ENCODE measurements at regions not wholly inside any gene's neighbourhood (a gene's known extent, or its start where the extent isn't known, plus 50 kb on each side); places are given as distances from the start of the nearest gene placed in this dataset.
A peak's percentile ranks its signal among the peaks of the same experiment; 100 is the strongest.

GRCh38 chr14:54339771-54340170 is 57.0 kb upstream of the CDKN3 start:
- TF ChIP-seq REST (IDR thresholded peaks at IDR 0.05; ENCODE audit: low read depth) (no peak), USF1 (IDR thresholded peaks at IDR 0.05) (no peak), EGR1 (IDR thresholded peaks at IDR 0.05) (no peak), CREB1 (IDR thresholded peaks at IDR 0.05; ENCODE audit: low read depth) (no peak), CEBPB (IDR thresholded peaks at IDR 0.05) (no peak), EP300 (IDR thresholded peaks at IDR 0.05; ENCODE audit: borderline replicate concordance) (no peak)

DNA sequence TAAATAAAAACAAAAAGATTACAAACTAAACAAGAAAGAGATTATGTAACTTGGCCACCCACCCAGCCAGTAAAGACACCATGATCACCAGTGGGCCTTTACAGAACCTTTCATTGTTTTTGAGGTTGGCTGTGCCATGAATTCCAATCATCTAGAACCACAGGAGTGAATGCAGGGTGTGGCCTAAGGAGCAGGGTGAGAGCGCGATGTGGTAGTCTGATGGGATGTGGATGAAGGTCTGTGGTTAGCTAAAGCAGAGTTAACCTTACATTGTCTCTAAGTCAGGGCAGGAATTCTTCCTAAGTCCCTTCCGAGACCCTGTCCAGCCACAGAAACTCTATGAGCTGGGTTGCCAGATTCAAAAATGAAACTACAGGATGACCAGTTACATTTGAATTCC is 54.0 kb upstream of the CDKN3 start:
- no peak for TF ChIP-seq TEAD4 (IDR thresholded peaks at IDR 0.05)
- TF ChIP-seq EGR1 (IDR thresholded peaks at IDR 0.05), result no peak
- TF ChIP-seq USF1 (IDR thresholded peaks at IDR 0.05), result no peak
- TF ChIP-seq CEBPB (IDR thresholded peaks at IDR 0.05), result no peak
- TF ChIP-seq YY1 (IDR thresholded peaks at IDR 0.05; ENCODE audit: low read depth), result no peak
- TF ChIP-seq TCF12 (IDR thresholded peaks at IDR 0.05; ENCODE audit: low read depth), result no peak
- TF ChIP-seq, protein P1, sequence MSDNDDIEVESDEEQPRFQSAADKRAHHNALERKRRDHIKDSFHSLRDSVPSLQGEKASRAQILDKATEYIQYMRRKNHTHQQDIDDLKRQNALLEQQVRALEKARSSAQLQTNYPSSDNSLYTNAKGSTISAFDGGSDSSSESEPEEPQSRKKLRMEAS (IDR thresholded peaks at IDR 0.05), result no peak
- TF ChIP-seq EP300 (IDR thresholded peaks at IDR 0.05; ENCODE audit: borderline replicate concordance), result no peak
- no peak for TF ChIP-seq ZBTB7A (IDR thresholded peaks at IDR 0.05; ENCODE audit: low read depth)
- no peak for TF ChIP-seq CREB1 (IDR thresholded peaks at IDR 0.05; ENCODE audit: low read depth)
- no peak for TF ChIP-seq NFIC (IDR thresholded peaks at IDR 0.05)

- TF ChIP-seq RAD21 (IDR thresholded peaks at IDR 0.05; ENCODE audit: low read depth), result no peak
- TF ChIP-seq TCF12 (IDR thresholded peaks at IDR 0.05; ENCODE audit: low read depth), result peak; percentile 68; the same call in 1 of the 2 replicates
- TF ChIP-seq EP300 (IDR thresholded peaks at IDR 0.05; ENCODE audit: borderline replicate concordance), result no peak
- no peak for TF ChIP-seq ZBTB7A (IDR thresholded peaks at IDR 0.05; ENCODE audit: low read depth)
- TF ChIP-seq EGR1 (IDR thresholded peaks at IDR 0.05), result no peak
- peak; percentile 82 for TF ChIP-seq NFIC (IDR thresholded peaks at IDR 0.05)
Observed at GRCh38 chr14:54343272-54344121, 53.3 kb upstream of the CDKN3 start.

DNA sequence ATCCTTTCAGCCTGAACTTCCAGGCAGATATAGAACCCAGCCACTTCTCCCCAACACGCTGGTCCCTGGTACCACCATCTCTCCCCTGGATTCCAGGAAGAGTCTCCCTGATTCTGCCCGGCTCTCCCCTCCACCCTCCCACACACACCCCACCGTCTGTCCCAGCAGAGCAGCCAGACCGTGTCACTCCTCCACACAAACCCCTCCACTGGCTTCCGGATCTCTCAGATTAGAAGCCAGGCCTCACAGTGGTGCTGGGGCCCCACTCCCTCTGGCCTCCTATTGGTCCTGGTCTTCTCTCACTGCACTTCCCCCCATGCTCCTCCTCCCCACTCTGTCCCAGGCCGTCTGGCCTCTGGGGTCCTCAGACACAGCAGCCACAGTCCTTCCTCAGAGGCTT is 52.4 kb upstream of the CDKN3 start:
- no peak for TF ChIP-seq FOXM1 (IDR thresholded peaks at IDR 0.05; ENCODE audit: borderline replicate concordance, low read depth)

- TF ChIP-seq ZBTB7A (IDR thresholded peaks at IDR 0.05; ENCODE audit: low read depth), result no peak
- no peak for TF ChIP-seq NFIC (IDR thresholded peaks at IDR 0.05)
- TF ChIP-seq RAD21 (IDR thresholded peaks at IDR 0.05; ENCODE audit: low read depth), result no peak
- TF ChIP-seq EGR1 (IDR thresholded peaks at IDR 0.05), result no peak
- no peak for TF ChIP-seq CREB1 (IDR thresholded peaks at IDR 0.05; ENCODE audit: low read depth)
- TF ChIP-seq YY1 (IDR thresholded peaks at IDR 0.05; ENCODE audit: low read depth), result no peak
- TF ChIP-seq TAF1 (IDR thresholded peaks at IDR 0.05; ENCODE audit: low read depth), result no peak
- TF ChIP-seq USF1 (IDR thresholded peaks at IDR 0.05), result no peak
- TF ChIP-seq, protein P1 (IDR thresholded peaks at IDR 0.05), result no peak
- TF ChIP-seq CEBPB (IDR thresholded peaks at IDR 0.05), result no peak
- no peak for TF ChIP-seq REST (IDR thresholded peaks at IDR 0.05; ENCODE audit: low read depth)
- no peak for TF ChIP-seq FOXM1 (IDR thresholded peaks at IDR 0.05; ENCODE audit: borderline replicate concordance, low read depth)
- no peak for TF ChIP-seq TEAD4 (IDR thresholded peaks at IDR 0.05)
- TF ChIP-seq TCF12 (IDR thresholded peaks at IDR 0.05; ENCODE audit: low read depth), result no peak
- no peak for TF ChIP-seq EP300 (IDR thresholded peaks at IDR 0.05; ENCODE audit: borderline replicate concordance)
Observed at GRCh38 chr14:54346257-54346656, 50.5 kb upstream of the CDKN3 start.

Measured in Ishikawa (cell line).